Keratinocyte (primary cell): ENCODE measurements at regions not wholly inside any gene's neighbourhood (a gene's known extent, or its start where the extent isn't known, plus 50 kb on each side); places are given as distances from the start of the nearest gene placed in this dataset.

Source experiments
- DNase-seq: peaks from one replicate; pipeline ENCODE4 v3.0.0-alpha.2; 2011; ENCODE audit warnings: low read depth, missing footprints, low spot score
- FAIRE-seq: peaks from 2 replicates; lab custom pipeline; 2011; peaks lifted over from hg19 to GRCh38; lab: Jason Lieb, UNC
- H2AFZ ChIP-seq: 2 replicates; pipeline ENCODE4 v1.6.0; 2012; ENCODE audit warnings: low read length, control low read depth, inconsistent platforms; ENCODE audit not compliant: control insufficient read depth
- H3K27ac ChIP-seq: 2 replicates; pipeline ENCODE4 v1.5.1; 2011; ENCODE audit warnings: low read length; ENCODE audit not compliant: control insufficient read depth, insufficient read depth
- H3K27me3 ChIP-seq: 3 replicates; pipeline ENCODE4 v1.6.0; 2011; ENCODE audit warnings: low read length; ENCODE audit not compliant: control insufficient read depth, insufficient read depth; ENCODE audit errors: extremely low read depth
- H3K36me3 ChIP-seq, 2 experiments: 2 replicates in 1 of 2; 3 replicates in 1 of 2; pipeline ENCODE4 v1.5.1; 2011; ENCODE audit warnings: low read length in 2 of 2, mild to moderate bottlenecking in 1 of 2; ENCODE audit not compliant: control insufficient read depth in 2 of 2, insufficient read depth in 2 of 2; ENCODE audit errors: extremely low read depth in 1 of 2
- H3K4me1 ChIP-seq: 3 replicates; pipeline ENCODE4 v1.5.1; 2011; ENCODE audit warnings: low read length; ENCODE audit not compliant: control insufficient read depth, insufficient read depth; ENCODE audit errors: extremely low read depth
- H3K4me2 ChIP-seq: 3 replicates; pipeline ENCODE4 v1.6.0; 2011; ENCODE audit warnings: low read depth, low read length; ENCODE audit not compliant: control insufficient read depth, insufficient read depth; ENCODE audit errors: extremely low read depth
- H3K4me3 ChIP-seq, 3 experiments: fragments of 200-600 bp in 1 of 3; sonication (generic) in 1 of 3; 2 replicates in 2 of 3; 3 replicates in 1 of 3; pipeline ENCODE4 v1.5.1; 2011 to 2016; ENCODE audit warnings: low read length in 3 of 3, mild to moderate bottlenecking in 3 of 3, control low read depth in 2 of 3, inconsistent platforms in 1 of 3, low read depth in 1 of 3, mixed read lengths in 1 of 3, mixed run types in 1 of 3, moderate library complexity in 1 of 3; ENCODE audit not compliant: control insufficient read depth in 2 of 3, insufficient read depth in 2 of 3; ENCODE audit errors: extremely low read depth in 1 of 3
- H3K79me2 ChIP-seq: 2 replicates; pipeline ENCODE4 v1.6.0; 2012; ENCODE audit warnings: low read length; ENCODE audit not compliant: control insufficient read depth, insufficient read depth
- H3K9ac ChIP-seq: 3 replicates; pipeline ENCODE4 v1.6.0; 2011; ENCODE audit warnings: low read length; ENCODE audit not compliant: control insufficient read depth, insufficient read depth; ENCODE audit errors: extremely low read depth
- H3K9me1 ChIP-seq: 3 replicates; pipeline ENCODE4 v1.6.0; 2011; ENCODE audit warnings: low read length; ENCODE audit not compliant: control insufficient read depth, insufficient read depth; ENCODE audit errors: extremely low read depth
- H3K9me3 ChIP-seq: 2 replicates; pipeline ENCODE4 v1.5.1; 2012; ENCODE audit warnings: low read depth, low read length; ENCODE audit not compliant: control insufficient read depth
- H4K20me1 ChIP-seq: 3 replicates; pipeline ENCODE4 v1.6.0; 2011; ENCODE audit warnings: low read length; ENCODE audit not compliant: control insufficient read depth, insufficient read depth; ENCODE audit errors: extremely low read depth
- CTCF ChIP-seq, 3 experiments: IDR thresholded peaks in 1 of 3; conservative IDR thresholded peaks in 1 of 3; optimal IDR thresholded peaks in 1 of 3; 2 replicates in 2 of 3; 3 replicates in 1 of 3; pipeline versions ENCODE3 to v1.5.1; 2011; ENCODE audit warnings: low read length in 3 of 3, mild to moderate bottlenecking in 3 of 3, moderate library complexity in 2 of 3, control low read depth in 1 of 3, inconsistent platforms in 1 of 3; ENCODE audit not compliant: insufficient read depth in 2 of 3; ENCODE audit errors: extremely low read depth in 1 of 3
- EZH2 ChIP-seq: IDR thresholded peaks from one replicate; pipeline ENCODE4 v1.6.1; 2012; ENCODE audit warnings: inconsistent platforms, mild to moderate bottlenecking, low read length, moderate library complexity
- dilution Hi-C: fragments of 300-500 bp; cut with MboI; formaldehyde crosslinking; loops from one replicate; pipeline ENCODE4 v1.7.0; 2020; ENCODE audit warnings: low sequenced_read_pairs; ENCODE audit not compliant: extremely low pct_ligation_motif_present

- H3K9me1 ChIP-seq, result no peaks in the 10 kb centered on the region
- no peak overlapping the region for H3K27ac ChIP-seq
- no peak overlapping the region for H3K4me2 ChIP-seq
- H3K9ac ChIP-seq, result no peak overlapping the region
- H3K27me3 ChIP-seq, result no peaks in the 10 kb centered on the region
- no peak for DNase-seq
- H4K20me1 ChIP-seq, result no peaks in the 10 kb centered on the region
- H3K36me3 ChIP-seq, result no peaks in the 10 kb centered on the region
- no peak for FAIRE-seq
- TF ChIP-seq CTCF (optimal IDR thresholded peaks at IDR 0.05 in 1 of 3, IDR thresholded peaks at IDR 0.05 in 1 of 3, conservative IDR thresholded peaks at IDR 0.05 in 1 of 3; ENCODE audit: extremely low read depth in 1 of 3, insufficient read depth in 2 of 3, low read length in 3 of 3) (no peak), EZH2 (no peak)
- no peaks in the 10 kb centered on the region for H3K4me1 ChIP-seq
- no peaks in the 10 kb centered on the region for H3K9me3 ChIP-seq
- H3K4me3 ChIP-seq, result no peak overlapping the region
- H2AFZ ChIP-seq, result no peak overlapping the region
- H3K79me2 ChIP-seq, result no peaks in the 10 kb centered on the region
- dilution Hi-C loops, result no loop called here
These were observed 318.7 kb downstream of the TMEM161B start for GRCh38 chr5:87949676-87950631.

GRCh38 chr5:87948486-87948885, 320.2 kb downstream of the TMEM161B start:
- TF ChIP-seq CTCF (optimal IDR thresholded peaks at IDR 0.05 in 1 of 3, IDR thresholded peaks at IDR 0.05 in 1 of 3, conservative IDR thresholded peaks at IDR 0.05 in 1 of 3; ENCODE audit: extremely low read depth in 1 of 3, insufficient read depth in 2 of 3, low read length in 3 of 3) (no peak), EZH2 (no peak)
- dilution Hi-C loops, result no loop called here
- H3K9ac ChIP-seq, result no peak overlapping the region
- no peak overlapping the region for H3K4me2 ChIP-seq
- no peak for FAIRE-seq
- H3K9me1 ChIP-seq, result no peaks in the 10 kb centered on the region
- H3K27ac ChIP-seq, result no peak overlapping the region
- H3K36me3 ChIP-seq, result no peaks in the 10 kb centered on the region
- H3K27me3 ChIP-seq, result no peaks in the 10 kb centered on the region
- no peaks in the 10 kb centered on the region for H3K4me1 ChIP-seq
- H3K79me2 ChIP-seq, result no peaks in the 10 kb centered on the region
- H3K9me3 ChIP-seq, result no peaks in the 10 kb centered on the region
- no peak overlapping the region for H2AFZ ChIP-seq
- H3K4me3 ChIP-seq, result no peak overlapping the region
- no peaks in the 10 kb centered on the region for H4K20me1 ChIP-seq
- DNase-seq, result no peak
